ENCODE measurements at regions not wholly inside any gene's neighbourhood (a gene's known extent, or its start where the extent isn't known, plus 50 kb on each side); places are given as distances from the start of the nearest gene placed in this dataset.

DNA sequence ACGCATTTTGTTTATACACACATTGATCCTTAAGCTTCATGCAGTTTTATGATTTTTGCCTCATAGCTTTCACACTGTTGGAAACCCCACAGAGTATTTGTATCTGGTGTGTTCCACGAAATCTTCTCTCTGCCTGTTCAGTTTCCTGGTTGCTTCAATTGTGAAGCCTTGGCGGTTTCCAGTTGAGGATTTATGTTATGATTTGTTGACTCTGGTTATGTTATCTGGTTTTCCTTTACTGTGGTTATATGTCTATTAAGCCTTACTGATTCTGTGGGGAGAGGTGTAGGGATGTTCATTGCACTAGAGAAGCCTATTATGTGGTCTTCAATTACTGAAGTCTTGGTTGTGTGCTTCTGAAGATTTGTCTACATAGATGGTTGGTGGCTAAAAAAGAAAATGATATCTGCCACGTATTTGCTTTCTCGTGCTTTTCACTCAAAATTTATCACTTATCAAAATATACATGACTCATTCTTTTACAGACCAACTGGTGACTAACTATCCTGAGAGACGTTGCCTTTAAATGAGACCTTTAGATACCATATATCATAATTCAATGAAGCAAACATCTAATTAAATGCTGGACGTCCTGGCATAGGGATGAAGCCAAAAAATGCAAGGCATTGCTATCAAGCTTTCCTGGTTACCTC is 488.0 kb upstream of the B3GALT2 start:
- Histone ChIP-seq H3K27ac (ENCODE audit: low read length) (no peak overlapping the region), H3K9ac (ENCODE audit: low read depth, low read length) (no peak overlapping the region), H4K20me1 (ENCODE audit: insufficient read depth, low read length) (no peaks in the 10 kb centered on the region), H3K4me1 (ENCODE audit: insufficient read depth, low read length) (no peaks in the 10 kb centered on the region), H3K79me2 (ENCODE audit: insufficient read depth, low read length) (no peaks in the 10 kb centered on the region), H3K27me3 (ENCODE audit: insufficient read depth, low read length, poor library complexity) (no peaks in the 10 kb centered on the region), H3K4me3 (ENCODE audit: low read depth in 1 of 2, low read length in 2 of 2) (no peak overlapping the region), H3K9me3 (ENCODE audit: insufficient read depth, low read length, severe bottlenecking) (no peaks in the 10 kb centered on the region), H3K4me2 (ENCODE audit: insufficient read depth, low read length) (no peak overlapping the region), H2AFZ (ENCODE audit: low read depth, low read length) (no peak overlapping the region), H3K36me3 (ENCODE audit: insufficient read depth, low read length) (no peaks in the 10 kb centered on the region)
- TF ChIP-seq, protein P1, sequence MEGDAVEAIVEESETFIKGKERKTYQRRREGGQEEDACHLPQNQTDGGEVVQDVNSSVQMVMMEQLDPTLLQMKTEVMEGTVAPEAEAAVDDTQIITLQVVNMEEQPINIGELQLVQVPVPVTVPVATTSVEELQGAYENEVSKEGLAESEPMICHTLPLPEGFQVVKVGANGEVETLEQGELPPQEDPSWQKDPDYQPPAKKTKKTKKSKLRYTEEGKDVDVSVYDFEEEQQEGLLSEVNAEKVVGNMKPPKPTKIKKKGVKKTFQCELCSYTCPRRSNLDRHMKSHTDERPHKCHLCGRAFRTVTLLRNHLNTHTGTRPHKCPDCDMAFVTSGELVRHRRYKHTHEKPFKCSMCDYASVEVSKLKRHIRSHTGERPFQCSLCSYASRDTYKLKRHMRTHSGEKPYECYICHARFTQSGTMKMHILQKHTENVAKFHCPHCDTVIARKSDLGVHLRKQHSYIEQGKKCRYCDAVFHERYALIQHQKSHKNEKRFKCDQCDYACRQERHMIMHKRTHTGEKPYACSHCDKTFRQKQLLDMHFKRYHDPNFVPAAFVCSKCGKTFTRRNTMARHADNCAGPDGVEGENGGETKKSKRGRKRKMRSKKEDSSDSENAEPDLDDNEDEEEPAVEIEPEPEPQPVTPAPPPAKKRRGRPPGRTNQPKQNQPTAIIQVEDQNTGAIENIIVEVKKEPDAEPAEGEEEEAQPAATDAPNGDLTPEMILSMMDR (IDR thresholded peaks at IDR 0.05; ENCODE audit: borderline replicate concordance, extremely low read depth, low read length, poor library complexity, severe bottlenecking): no peak
- no peak for TF ChIP-seq EZH2 (IDR thresholded peaks at IDR 0.05; ENCODE audit: borderline replicate concordance, low read depth, low read length, severe bottlenecking)
- DNase-seq: no peak
- ATAC-seq (ENCODE audit: insufficient read depth, low read depth): no peak

DNA sequence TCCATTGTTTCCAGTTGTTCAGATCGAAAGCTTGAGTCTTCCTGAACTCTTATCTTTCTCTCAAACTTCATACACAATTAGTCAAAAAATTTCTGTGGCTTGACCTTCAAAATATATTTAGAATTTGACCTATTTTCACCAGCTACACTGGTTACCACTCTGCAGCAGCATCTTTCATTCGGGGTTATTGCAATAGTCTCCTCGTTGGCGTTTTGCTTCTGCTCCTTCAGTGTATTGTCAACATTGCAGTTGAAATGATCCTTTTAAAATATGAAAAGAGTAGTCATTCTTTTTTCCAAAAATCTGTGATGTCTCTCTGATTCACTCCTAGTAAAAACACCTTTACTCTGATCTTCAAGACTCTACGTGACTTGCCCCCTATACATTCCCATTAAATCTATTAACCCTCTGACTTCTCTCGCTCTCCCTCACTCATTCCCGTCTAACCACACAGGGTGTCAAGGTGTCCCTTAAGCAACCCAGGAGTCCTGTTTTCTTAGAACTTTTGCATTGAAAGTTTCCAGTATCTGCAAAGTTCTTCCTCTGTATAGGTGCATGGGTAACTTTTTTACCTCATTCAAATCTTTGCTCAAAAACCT is 480.2 kb upstream of the B3GALT2 start:
- H3K4me3 ChIP-seq (ENCODE audit: low read depth in 1 of 2, low read length in 2 of 2): no peak overlapping the region
- H3K4me1 ChIP-seq (ENCODE audit: insufficient read depth, low read length): no peaks in the 10 kb centered on the region
- H3K9ac ChIP-seq (ENCODE audit: low read depth, low read length): no peak overlapping the region
- DNase-seq: no peak
- no peak for TF ChIP-seq EZH2 (IDR thresholded peaks at IDR 0.05; ENCODE audit: borderline replicate concordance, low read depth, low read length, severe bottlenecking)
- TF ChIP-seq, protein P1 (IDR thresholded peaks at IDR 0.05; ENCODE audit: borderline replicate concordance, extremely low read depth, low read length, poor library complexity, severe bottlenecking): no peak
- H3K36me3 ChIP-seq (ENCODE audit: insufficient read depth, low read length): no peaks in the 10 kb centered on the region
- H3K27ac ChIP-seq (ENCODE audit: low read length): no peak overlapping the region
- no peaks in the 10 kb centered on the region for H3K27me3 ChIP-seq (ENCODE audit: insufficient read depth, low read length, poor library complexity)
- H3K9me3 ChIP-seq (ENCODE audit: insufficient read depth, low read length, severe bottlenecking): no peaks in the 10 kb centered on the region
- no peak overlapping the region for H3K4me2 ChIP-seq (ENCODE audit: insufficient read depth, low read length)
- no peaks in the 10 kb centered on the region for H3K79me2 ChIP-seq (ENCODE audit: insufficient read depth, low read length)
- no peak overlapping the region for H2AFZ ChIP-seq (ENCODE audit: low read depth, low read length)
- no peak for ATAC-seq (ENCODE audit: insufficient read depth, low read depth)
- no peaks in the 10 kb centered on the region for H4K20me1 ChIP-seq (ENCODE audit: insufficient read depth, low read length)

DNA sequence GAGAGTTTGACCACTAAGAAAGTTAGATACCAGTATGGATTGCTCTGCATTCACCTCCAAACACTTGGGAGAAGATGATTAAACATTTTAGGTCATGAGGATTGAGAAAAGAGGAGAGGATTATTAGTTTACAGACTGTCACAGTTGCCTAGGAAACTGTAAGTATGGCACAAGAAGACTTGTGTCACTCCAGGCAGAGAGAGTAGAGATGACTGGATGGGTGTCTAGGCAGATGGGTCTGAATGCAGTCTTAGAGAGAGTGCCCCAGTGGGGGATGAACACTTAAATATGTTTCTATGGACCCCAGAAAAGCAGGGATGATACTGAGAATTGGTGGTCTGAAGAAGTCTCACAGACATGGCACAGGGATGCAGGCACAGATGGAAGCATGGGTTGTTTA is 477.6 kb upstream of the B3GALT2 start:
- no peaks in the 10 kb centered on the region for H3K9me3 ChIP-seq (ENCODE audit: insufficient read depth, low read length, severe bottlenecking)
- H3K79me2 ChIP-seq (ENCODE audit: insufficient read depth, low read length): no peaks in the 10 kb centered on the region
- no peaks in the 10 kb centered on the region for H3K27me3 ChIP-seq (ENCODE audit: insufficient read depth, low read length, poor library complexity)
- H3K27ac ChIP-seq (ENCODE audit: low read length): no peak overlapping the region
- no peaks in the 10 kb centered on the region for H3K4me1 ChIP-seq (ENCODE audit: insufficient read depth, low read length)
- DNase-seq (no peak), ATAC-seq (ENCODE audit: insufficient read depth, low read depth) (no peak)
- H3K4me2 ChIP-seq (ENCODE audit: insufficient read depth, low read length): no peak overlapping the region
- no peaks in the 10 kb centered on the region for H3K36me3 ChIP-seq (ENCODE audit: insufficient read depth, low read length)
- TF ChIP-seq, protein P1 (IDR thresholded peaks at IDR 0.05; ENCODE audit: borderline replicate concordance, extremely low read depth, low read length, poor library complexity, severe bottlenecking): no peak
- TF ChIP-seq EZH2 (IDR thresholded peaks at IDR 0.05; ENCODE audit: borderline replicate concordance, low read depth, low read length, severe bottlenecking): no peak
- no peak overlapping the region for H3K9ac ChIP-seq (ENCODE audit: low read depth, low read length)
- H3K4me3 ChIP-seq (ENCODE audit: low read depth in 1 of 2, low read length in 2 of 2): no peak overlapping the region
- H2AFZ ChIP-seq (ENCODE audit: low read depth, low read length): no peak overlapping the region
- H4K20me1 ChIP-seq (ENCODE audit: insufficient read depth, low read length): no peaks in the 10 kb centered on the region
